ENCODE measurements at regions not wholly inside any gene's neighbourhood (a gene's known extent, or its start where the extent isn't known, plus 50 kb on each side); places are given as distances from the start of the nearest gene placed in this dataset.

DNA sequence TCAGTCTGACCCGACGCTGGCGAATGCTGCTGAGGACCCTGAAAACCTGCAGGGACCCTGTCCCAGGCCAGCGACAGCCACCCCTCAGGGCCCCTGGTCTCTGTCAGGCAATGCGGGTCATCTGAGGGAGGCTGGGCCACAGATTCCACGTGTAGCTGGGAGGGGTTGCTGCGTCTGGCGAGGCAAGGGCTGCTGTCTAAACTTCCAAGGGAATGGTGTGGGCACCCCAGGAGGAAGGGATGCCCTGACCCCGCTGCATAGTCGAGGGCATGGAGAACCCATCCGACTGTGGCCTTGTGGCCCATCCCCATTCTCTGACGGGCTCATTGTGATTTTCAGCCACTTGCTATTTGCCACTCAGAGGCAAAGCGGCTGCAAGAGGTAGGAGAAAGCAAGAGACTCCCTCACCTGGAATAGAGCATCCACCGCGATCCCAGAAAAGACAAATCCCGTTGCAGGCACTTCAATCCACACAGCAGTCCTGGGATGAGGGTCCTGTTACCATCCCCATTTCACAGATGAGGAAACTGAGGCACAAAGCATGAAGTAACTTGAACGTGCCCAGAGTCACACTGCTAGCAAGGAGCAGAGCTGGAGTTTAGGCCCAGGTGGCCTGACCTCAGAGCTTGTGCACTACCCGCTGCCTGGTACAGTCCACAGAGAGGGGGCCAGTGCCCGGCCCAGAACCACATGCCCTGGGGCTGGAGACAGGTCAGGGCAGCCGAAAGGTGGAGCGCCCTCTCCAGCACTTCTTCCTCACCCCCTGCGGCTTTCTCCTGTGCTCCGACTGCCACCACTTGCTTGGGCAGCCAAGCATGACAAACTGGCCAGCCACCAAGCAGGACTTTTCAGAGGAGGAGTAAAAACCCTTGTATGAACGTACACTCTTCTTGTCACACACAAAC lies 163.8 kb upstream of the KLF14 start:
- no peak for FAIRE-seq

DNA sequence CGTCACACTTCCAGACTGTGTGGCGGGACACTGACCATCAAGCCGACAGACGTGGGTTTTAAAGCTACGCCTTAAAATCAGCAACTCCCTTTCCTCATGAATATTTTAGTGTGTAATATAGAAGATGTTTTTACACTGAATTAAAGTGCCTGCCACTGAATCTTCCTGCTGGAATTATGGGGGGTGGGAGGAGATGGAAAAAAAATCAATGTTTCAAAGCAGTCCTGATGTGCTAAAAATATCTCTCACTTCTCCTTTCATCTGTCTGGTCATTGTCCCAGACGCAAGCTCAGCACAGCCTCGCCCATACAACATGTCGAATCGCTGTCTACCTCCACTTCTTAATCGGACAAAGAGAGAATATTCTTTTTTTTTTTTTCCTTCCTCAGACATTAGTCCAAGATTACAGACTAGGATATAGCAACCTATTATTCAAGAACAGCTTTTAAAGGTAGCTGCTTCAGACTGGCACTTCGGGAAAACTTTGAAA lies 165.1 kb upstream of the KLF14 start:
- FAIRE-seq: no peak

DNA sequence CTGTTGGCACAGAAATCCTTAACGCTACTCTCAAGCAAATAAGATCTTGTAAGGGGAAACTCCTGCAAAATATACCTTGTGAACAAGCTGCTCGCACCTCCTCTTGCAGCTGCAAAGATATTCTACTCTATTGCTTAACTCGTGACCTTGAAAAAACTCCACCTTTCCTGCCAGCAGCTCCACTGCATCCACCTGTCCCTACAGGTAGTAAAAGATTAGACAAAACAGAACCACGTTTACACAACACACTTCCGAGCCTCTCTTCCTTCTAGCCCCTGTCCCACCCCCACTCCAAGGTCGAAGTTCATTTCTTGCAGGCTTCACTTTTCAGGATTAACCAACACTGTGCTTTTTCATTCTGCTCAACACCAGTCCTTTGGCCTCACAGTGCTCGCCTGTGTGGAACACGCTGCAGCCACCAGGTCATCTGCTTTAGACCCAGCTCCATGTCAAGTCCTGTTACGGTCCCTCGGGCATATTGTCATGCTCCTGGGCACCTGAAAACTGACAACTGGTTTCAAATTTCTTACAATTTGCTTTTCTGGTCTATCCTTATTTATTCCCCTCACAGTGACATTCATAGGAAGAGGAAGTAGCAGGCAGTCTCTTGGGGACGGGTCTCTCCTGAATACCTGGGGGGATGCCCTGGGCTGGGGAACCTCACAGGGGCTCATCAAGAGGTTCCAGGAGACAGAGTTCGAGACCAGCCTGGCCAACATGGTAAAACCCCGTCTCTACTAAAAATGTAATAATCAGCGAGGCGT lies 165.8 kb upstream of the KLF14 start:
- FAIRE-seq: no peak

DNA sequence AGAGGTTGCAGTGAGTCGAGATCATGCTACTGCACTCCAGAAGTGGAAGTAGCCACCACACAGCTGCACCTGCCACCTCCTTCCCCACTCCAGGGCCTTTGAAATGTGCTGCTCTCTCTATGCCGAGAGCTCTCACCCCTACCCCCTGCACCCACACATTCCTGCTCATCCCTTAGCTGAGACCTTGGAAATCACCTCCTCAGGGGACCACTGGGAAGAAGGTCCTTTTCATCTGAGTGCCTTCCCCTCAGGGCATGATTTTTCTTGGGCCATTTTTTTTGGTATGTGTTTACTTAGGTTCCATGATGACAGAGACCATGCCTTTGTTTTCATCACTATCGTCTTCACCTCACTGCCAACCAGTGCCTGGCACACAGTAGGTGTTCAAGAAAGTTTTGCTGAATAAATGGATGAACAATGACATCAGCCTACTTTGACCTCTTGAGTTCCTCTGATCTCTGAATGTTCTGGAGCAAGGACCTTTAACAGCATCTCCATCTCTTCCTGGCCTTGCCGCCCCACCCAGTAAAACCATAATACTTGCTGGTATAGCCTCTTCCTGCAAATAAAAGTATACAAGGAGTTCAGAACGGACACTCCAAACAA lies 166.6 kb upstream of the KLF14 start:
- no peak for FAIRE-seq

DNA sequence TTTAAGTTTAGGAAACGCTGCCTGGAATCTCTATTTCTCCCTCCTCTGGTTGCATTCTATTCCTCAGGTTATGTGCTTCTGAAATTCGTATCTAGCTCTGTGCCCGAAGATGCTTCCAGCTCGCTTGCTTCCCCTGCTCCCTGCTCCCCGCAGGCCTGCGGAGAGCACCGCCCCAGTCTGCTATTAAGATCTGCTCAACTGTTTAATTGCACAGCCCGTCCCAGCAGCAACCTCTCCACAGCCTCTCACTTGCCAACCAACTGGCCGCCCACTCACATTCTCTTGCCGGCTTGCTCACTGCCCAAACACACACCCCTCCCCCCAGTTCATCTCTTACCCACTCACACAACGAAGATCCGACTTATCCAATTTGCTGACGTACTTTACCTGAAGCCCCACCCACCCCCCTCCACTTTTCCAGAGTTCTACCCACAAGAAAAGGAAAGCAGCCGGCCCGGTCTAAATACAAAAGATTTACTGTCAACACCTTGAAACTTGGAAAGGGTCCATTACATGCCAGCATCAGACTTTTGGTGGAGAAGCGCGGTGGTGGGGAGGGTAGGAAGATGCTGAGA lies 167.3 kb upstream of the KLF14 start:
- FAIRE-seq: no peak

DNA sequence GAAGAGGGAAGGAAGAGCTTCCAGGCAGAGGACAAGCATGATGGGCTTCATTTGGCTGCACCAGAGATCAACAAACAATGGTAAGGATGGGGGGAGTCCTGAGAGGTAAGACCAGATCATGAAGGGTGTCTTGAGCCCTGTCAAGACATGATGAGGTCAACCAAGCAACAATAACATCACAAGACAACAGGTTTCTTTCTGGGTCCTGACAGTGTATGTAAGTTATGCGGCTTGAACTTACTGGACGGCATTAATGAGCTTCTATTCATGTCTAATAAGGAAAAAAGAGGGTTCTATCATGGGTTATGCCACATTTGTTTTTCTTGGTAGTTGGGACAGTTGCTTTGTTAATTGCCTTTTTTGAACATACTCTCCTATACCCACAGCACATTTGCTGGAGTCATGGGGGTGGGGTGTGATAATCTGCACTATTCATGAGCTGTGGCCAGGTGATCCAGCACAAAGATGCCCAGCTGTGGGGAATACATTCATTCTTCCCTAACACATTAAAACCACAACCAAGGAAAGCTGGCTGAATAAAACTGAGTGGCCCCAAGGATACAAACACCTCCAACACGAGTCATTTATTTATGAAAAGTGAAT lies 168.8 kb upstream of the KLF14 start:
- no peak for FAIRE-seq

DNA sequence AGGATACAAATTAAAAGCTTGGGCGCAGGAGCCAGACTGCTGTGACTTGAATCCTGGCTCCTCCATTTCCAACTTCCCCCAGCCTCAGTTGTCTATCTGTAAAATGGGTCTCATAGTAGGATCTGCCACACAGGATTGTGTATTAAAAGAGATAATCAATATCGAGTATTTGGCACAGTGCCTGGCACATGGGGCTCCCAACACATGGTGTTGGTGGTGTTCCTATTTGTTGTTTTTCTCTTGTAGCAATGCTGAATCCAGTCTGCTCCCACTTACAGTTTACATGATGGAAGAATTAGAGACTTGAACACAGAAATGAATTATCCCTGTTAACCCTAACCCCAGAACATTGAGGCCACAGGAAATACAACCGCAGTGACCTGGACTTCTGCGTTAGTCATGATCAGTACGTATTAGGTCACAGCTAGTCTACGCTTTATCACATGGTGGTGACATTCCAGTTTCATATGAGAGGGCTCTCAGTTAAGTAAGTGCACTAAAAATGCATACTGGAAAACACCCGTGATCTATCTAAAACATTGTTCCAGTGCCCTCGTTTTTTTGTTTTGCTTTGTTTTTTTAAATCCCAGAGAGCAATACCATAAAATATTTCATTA lies 169.5 kb upstream of the KLF14 start:
- no peak for FAIRE-seq

DNA sequence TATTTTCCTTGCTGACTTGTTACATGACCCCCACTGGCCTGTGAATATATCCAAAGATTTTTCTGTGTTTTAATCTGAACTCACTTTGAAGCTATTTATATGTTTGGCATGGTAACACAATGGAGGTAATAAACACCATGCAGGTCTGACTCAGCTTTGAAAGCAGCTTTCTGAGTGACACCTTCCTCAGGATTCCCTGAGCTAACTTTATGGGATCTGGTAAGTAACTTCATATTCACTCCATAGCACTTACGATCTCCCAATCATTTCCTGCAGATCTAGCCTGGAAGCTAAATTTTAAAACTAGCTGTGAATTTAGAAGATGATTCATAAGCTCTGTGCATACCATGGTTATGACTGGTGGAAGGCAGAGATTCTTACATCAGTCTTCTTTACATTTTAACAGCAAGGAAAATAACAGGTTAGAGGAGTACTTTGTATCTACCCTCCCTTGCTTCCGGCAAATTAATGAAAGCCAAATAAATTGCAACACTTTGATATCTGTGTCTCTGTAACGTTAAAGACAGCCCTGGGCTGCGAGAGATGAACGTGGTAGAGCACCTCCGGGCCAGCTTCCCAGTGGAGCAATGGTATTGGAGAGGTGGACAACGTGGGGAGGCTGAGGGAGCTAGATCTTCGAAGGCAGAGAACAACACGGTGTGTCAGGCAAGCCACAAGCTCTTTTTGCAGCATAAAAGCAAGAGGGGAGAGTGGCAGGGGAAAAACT lies 170.2 kb upstream of the KLF14 start:
- FAIRE-seq: no peak

DNA sequence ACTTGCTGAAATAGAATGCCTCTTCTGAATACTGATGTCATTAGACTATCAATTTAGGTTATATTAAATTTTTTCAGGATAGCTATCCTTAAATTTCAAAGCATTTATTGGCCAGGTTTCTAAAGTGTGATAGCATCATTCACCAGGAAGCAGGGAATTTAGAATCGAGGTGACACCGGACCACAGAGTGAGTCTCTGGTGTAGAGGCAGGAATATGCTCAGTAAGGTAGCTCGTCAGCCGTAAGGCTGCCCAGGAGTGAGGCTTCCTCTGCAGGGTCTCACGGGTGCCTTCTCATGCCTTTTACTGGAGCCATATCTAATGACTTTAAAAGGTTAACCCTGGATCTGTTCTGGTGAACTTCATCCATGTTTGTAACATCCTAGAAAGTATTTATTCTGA lies 170.8 kb upstream of the KLF14 start:
- FAIRE-seq: no peak

DNA sequence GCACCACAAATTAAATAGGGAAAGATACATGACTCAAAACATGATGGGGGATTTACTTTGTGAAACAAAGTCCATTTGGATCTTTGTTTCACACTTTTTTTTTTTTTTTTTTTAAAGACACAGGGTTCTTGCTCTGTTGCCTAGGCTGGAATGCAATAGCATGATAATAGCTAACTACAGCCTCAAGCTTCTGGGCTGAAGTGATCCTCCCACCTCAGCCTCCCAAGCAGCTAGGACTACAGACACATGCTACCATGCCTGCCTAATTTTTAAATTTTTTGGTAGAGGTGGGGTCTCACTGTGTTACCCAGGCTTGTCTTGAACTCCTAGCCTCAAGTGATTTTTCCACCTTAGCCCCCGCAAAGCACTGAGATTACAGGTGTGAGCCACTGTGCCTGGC lies 172.6 kb upstream of the KLF14 start:
- no peak for FAIRE-seq

DNA sequence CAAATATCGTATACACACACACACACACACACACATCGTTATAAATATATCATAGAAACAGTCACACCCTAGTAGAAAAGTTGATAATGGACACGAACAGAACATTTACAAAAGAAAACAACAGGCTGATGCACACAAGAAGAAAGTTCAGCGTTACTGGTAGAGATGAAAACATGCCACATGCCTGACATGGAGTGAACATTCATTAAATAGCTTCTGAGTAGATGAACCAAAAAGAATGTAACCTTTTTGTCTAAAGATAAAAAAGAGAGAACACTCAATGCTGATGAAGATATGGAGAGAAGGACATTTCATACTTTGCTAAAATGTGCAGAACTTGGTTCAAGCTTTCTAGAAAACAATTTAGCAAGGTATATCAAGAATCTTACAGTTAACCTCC lies 173.4 kb upstream of the KLF14 start:
- FAIRE-seq: no peak

DNA sequence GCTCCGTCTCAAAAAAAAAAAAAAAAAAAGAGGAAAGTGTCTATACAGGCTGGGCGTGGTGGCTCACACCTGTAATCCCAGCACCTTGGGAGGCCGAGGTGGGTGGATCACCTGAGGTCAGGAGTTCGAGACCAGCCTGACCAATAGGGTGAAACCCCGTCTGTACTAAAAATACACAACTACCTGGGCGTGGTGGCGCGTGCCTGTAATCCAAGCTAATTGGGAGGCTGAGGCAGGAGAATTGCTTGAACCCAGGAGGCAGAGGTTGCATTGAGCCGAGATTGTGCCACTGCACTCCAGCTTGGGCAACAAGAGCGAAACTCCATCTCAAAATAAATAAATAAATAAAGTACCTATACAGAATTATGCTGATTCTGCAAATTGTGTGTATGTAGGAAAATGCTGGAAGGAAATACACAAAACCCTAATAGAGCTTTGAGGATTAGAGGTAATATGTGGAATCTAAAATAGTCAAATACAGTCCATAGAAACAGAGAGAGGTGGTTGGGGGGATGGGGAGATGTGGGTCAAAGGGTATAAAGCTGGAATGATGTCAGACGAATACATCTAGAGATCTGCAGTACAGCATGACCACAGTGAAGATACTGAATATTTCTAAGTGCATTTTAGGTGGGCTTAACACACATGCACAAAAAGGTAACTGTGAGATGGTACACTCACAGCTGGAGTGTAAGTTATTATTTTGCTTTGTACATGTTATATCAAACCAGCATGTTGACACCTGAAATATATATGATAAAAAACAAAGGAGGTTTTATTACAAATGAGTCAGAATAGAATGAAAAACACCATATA lies 174.5 kb upstream of the KLF14 start:
- no peak for FAIRE-seq

DNA sequence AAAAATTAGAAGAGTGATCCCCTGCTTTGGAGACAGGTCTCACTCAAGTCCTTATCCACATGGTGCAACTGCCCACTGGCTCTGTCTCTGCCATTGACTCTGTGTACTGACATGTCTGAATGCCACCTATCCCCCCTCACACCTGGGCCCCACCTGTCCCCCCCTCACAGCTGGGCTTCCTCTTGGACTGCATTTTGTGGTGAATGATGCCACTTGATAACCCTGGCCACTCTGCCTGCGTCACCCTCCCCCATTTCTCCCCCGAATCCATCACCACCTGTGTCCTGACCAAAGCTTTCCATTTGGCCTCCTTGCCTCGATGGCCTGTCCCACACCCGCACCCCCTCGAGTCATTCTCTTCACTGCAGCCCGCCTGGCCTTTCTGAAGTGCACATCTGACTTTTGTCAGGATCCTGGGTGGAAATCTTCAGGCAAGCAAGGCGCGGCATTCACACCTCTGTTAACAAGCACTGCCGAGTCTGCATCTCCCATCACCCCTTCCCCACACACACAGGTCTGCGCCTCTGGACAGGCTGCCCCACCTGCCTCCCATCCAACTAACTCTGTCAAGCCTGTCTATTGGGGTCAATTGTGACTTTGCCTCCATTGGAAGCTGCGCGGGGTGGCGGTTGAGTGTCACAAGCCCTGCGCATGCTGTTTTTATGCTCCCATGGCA lies 175.3 kb upstream of the KLF14 start:
- FAIRE-seq: no peak

DNA sequence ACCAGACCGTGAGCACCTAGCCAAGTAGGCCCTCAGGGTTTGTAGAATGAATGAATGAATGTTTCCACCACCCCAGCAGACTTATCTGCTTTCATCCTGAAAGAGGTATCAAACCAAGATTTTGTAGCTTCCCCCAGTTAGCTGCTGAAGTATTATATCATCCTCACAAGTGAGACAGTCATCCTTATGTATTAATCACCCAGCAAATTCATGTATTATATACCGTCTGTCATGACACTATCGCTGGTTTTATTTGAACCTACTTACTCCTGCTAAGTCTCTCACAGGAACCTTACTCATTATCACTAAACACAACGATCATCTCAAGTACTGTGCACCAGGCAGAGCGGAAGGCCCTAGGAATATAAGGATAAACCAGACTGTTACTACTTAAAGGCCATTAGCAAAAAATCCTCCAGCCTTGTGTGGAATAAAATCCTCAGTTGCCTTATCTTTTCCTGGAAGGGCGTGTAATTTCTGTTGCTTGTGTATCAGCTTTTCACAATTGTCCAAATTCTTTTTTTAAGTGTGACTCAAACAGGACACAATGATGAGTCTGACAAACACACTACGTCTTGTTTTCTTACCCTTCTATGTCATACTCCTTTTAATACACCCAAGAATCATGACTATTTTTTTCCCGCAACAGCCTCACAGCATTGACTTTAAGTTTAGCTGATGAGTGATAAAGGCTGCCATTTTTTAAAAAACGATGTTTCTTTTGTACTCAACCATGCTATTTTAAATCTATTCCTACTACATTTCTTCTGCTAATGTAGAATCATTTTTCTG lies 176.1 kb upstream of the KLF14 start:
- no peak for FAIRE-seq

DNA sequence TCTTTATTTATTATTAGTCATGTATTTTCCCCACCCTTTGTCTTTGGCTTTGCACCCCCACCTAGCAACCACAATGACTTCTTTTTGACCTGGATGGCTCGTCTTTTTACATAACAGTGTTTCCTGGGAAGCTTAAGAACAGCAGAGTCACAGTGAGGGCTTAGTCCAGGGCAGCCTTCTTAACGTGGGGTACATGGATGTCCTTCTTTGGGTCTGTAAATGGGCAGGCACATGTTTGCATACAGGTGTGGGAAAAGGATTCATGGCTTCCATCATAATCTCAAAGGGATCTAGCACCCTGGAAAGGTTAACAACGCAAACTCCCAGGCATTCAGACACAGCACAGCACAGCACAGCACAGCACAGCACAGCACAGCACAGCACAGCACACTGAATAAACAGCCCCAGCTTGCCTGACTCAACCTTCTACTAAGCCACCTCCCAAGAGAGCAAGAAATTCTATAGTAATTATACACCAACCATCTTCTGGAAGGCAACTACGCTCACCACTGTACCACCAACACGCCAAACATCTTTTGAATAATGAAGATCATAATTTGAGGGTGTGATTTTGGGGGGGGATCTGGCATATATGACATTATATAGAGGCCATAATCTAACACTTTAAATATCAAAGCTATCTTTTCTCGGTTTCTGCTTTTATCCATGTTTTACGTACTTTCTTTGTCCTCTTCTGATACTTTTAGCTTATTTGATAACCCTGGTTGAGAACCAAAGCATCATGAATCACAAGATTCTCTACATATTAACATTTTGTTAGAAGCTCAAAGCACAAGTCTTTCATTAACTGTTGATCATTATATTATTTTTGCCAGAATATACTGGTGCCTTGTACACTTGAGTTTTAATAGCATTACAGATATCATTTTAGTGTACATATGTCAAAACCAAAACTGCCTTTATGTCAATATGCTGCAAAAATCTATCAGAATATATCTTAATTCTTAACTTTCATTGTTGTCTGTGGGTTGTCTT lies 177.2 kb upstream of the KLF14 start:
- FAIRE-seq: no peak

DNA sequence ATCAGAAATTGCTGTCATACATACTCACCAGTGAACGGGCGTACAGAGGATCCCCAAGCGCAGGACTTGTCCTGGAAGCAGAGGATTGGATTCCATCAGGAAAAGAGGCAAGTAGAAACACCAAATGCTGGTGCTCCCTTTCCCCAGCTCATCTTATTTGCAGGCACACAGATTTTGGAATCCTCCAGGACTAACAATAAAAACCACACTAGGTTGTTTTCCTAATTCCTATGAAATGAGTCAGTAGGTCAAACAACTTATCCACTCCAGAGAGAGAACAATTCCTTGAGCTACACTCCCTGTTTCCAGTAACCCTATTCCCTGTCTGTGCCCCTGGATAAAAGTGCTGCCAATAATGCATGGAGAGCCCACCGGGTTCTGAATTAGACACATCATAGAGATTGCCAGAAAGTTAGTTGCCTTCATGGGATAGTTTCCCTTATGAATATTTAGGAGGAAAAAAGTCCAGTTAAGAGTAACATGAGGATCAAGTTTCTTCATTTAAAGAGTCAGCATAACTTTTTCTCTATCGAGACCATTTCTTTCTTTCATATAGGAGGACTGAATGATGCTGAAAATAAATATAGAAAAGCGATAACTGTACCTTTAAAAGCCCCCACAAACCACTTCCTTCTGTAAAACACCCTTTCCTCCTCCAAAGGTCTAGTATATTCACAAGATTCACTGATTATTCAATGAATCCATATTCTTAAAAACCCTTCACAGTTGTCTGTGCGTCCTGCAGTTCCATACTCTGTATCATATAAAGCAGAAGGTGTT lies 178.3 kb upstream of the KLF14 start:
- FAIRE-seq: peak; percentile 15
